GM12874 (cell line): ENCODE measurements at regions not wholly inside any gene's neighbourhood (a gene's known extent, or its start where the extent isn't known, plus 50 kb on each side); places are given as distances from the start of the nearest gene placed in this dataset.

ENCODE experiments used
- CTCF ChIP-seq: IDR thresholded peaks from 2 replicates; pipeline ENCODE4 v1.5.1; 2011; ENCODE audit warnings: low read depth, mild to moderate bottlenecking, control low read depth, low read length, moderate library complexity; ENCODE audit not compliant: insufficient read depth

- no peak for TF ChIP-seq CTCF
Measured at GRCh38 chr14:86780876-86781510, 1212.0 kb downstream of the GALC start.

- TF ChIP-seq CTCF: no peak
Measured at GRCh38 chr14:86780461-86780860, 1212.5 kb downstream of the GALC start.

- TF ChIP-seq CTCF: no peak
Measured at GRCh38 chr14:86779416-86779815, 1213.6 kb downstream of the GALC start.

- no peak for TF ChIP-seq CTCF
Measured at GRCh38 chr14:86777963-86778602, 1214.9 kb downstream of the GALC start.

- no peak for TF ChIP-seq CTCF
Measured at GRCh38 chr14:86774916-86775315, 1218.1 kb downstream of the GALC start.

GRCh38 chr14:86772075-86772474 lies 1220.9 kb downstream of the GALC start:
- TF ChIP-seq CTCF: no peak

GRCh38 chr14:86770186-86770585 lies 1222.8 kb downstream of the GALC start:
- no peak for TF ChIP-seq CTCF
